LNCAP (cell line): ENCODE measurements at regions not wholly inside any gene's neighbourhood (a gene's known extent, or its start where the extent isn't known, plus 50 kb on each side); places are given as distances from the start of the nearest gene placed in this dataset.

Experiments
- TF ChIP-seq, protein P1 (sequence below): fragments of 450-650 bp; IDR thresholded peaks from 2 replicates; pipeline ENCODE4 v1.5.1; 2017; ENCODE audit warnings: mild to moderate bottlenecking

DNA sequence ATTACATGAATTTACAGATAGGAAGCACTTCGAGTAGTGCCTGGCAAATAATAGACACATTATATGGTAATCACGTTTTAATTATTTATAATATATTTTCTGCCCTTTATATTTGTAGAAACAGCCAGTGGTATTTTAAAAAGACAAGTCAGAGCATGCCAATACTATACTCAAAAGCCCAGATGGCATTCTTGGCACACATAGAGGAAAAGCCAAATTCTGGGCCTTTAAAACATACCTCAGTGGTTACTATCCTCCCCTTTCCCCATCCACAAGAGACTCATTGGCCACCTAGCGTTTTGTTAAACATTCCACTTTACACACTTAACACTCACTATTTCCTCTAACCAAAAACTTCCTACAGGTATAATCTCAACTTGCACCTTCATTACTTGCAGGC is 63.3 kb upstream of the ZNF804A start:
- TF ChIP-seq, protein P1, sequence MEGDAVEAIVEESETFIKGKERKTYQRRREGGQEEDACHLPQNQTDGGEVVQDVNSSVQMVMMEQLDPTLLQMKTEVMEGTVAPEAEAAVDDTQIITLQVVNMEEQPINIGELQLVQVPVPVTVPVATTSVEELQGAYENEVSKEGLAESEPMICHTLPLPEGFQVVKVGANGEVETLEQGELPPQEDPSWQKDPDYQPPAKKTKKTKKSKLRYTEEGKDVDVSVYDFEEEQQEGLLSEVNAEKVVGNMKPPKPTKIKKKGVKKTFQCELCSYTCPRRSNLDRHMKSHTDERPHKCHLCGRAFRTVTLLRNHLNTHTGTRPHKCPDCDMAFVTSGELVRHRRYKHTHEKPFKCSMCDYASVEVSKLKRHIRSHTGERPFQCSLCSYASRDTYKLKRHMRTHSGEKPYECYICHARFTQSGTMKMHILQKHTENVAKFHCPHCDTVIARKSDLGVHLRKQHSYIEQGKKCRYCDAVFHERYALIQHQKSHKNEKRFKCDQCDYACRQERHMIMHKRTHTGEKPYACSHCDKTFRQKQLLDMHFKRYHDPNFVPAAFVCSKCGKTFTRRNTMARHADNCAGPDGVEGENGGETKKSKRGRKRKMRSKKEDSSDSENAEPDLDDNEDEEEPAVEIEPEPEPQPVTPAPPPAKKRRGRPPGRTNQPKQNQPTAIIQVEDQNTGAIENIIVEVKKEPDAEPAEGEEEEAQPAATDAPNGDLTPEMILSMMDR: no peak

GRCh38 chr2:184540246-184540789 is 58.0 kb upstream of the ZNF804A start:
- TF ChIP-seq, protein P1: no peak

GRCh38 chr2:184541591-184541990 is 56.7 kb upstream of the ZNF804A start:
- TF ChIP-seq, protein P1: no peak

DNA sequence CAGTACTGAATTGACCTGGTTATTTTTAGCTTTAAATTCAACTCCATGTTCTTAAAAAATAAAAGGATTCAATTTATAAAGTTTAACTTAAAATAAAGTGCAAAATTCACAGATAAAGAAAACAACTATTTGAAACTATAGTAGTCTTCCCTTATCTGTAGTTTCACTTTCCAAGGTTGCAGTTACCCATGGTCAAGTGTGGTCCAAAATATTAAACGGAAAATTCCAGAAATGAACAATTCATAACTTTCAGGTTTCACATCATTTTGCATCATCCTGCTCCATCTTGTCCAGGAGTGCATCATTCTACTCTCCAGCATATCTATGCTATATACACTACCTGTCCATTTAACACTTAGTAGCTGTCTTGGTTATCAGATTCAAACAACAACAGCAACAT is 54.5 kb upstream of the ZNF804A start:
- TF ChIP-seq, protein P1: no peak
